Parathyroid adenoma (tissue), 2 donors: ENCODE measurements at regions not wholly inside any gene's neighbourhood (a gene's known extent, or its start where the extent isn't known, plus 50 kb on each side); places are given as distances from the start of the nearest gene placed in this dataset.

ENCODE experiments used
- H2AFZ ChIP-seq: fragments of 300-600 bp; sonication (generic); one replicate; pipeline ENCODE4 v1.7.0; 2017; ENCODE audit warnings: antibody characterized with exemption, mild to moderate bottlenecking
- H3K27ac ChIP-seq: fragments of 300-600 bp; sonication (generic); one replicate; pipeline ENCODE4 v1.7.0; 2017
- H3K27me3 ChIP-seq: fragments of 300-600 bp; sonication (generic); one replicate; pipeline ENCODE4 v1.7.0; 2017; ENCODE audit warnings: low read length; ENCODE audit not compliant: control insufficient read depth, insufficient read depth
- H3K36me3 ChIP-seq: fragments of 300-600 bp; sonication (generic); one replicate; pipeline ENCODE4 v1.7.0; 2017; ENCODE audit warnings: low read length; ENCODE audit not compliant: control insufficient read depth, insufficient read depth
- H3K4me1 ChIP-seq: fragments of 300-600 bp; sonication (generic); one replicate; pipeline ENCODE4 v1.7.0; 2017; ENCODE audit warnings: control low read depth
- H3K4me2 ChIP-seq: fragments of 300-600 bp; sonication (generic); one replicate; pipeline ENCODE4 v1.7.0; 2017; ENCODE audit warnings: low read length
- H3K4me3 ChIP-seq: fragments of 300-600 bp; sonication (generic); one replicate; pipeline ENCODE4 v1.7.0; 2017; ENCODE audit warnings: low read depth, low read length
- H3K79me2 ChIP-seq: fragments of 300-600 bp; sonication (generic); one replicate; pipeline ENCODE4 v1.7.0; 2017; ENCODE audit warnings: control low read depth
- H3K9ac ChIP-seq: fragments of 300-600 bp; sonication (generic); one replicate; pipeline ENCODE4 v1.7.0; 2017; ENCODE audit warnings: mild to moderate bottlenecking
- H3K9me3 ChIP-seq: fragments of 300-600 bp; sonication (generic); one replicate; pipeline ENCODE4 v1.7.0; 2017; ENCODE audit warnings: low read length; ENCODE audit not compliant: control insufficient read depth
- TF ChIP-seq, protein P1 (sequence below): fragments of 300-600 bp; sonication (generic); IDR thresholded peaks from one replicate; pipeline ENCODE4 v1.7.0; 2017; ENCODE audit warnings: antibody characterized with exemption, mild to moderate bottlenecking
- donor health status: primary hyperparathyroidism.

DNA sequence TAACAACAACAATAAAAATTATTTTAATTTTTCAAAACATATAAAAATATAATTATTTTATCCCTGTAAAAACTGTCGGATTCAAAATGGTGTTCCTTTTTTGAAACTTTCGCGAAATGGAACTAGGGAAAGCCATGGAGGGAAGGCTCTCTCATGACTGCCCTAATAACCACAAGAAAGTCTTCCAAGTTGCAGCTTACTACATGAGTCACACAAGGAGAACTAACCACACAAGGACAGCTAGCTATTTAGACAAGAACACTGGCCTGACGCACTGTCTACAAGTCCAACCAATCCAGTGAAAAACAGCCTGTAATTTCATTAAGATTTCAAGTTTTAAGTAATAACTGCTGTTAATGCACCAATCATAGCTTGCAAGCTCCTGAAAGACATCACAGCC, 319.2 kb upstream of the PCDH9 start:
- Histone ChIP-seq H3K27ac (no peak overlapping the region), H3K4me1 (no peaks in the 10 kb centered on the region), H3K79me2 (no peaks in the 10 kb centered on the region), H3K9ac (no peak overlapping the region), H3K36me3 (no peaks in the 10 kb centered on the region), H3K9me3 (no peaks in the 10 kb centered on the region), H3K4me3 (no peak overlapping the region), H3K4me2 (no peak overlapping the region), H3K27me3 (no peaks in the 10 kb centered on the region), H2AFZ (no peak overlapping the region)
- TF ChIP-seq, protein P1, sequence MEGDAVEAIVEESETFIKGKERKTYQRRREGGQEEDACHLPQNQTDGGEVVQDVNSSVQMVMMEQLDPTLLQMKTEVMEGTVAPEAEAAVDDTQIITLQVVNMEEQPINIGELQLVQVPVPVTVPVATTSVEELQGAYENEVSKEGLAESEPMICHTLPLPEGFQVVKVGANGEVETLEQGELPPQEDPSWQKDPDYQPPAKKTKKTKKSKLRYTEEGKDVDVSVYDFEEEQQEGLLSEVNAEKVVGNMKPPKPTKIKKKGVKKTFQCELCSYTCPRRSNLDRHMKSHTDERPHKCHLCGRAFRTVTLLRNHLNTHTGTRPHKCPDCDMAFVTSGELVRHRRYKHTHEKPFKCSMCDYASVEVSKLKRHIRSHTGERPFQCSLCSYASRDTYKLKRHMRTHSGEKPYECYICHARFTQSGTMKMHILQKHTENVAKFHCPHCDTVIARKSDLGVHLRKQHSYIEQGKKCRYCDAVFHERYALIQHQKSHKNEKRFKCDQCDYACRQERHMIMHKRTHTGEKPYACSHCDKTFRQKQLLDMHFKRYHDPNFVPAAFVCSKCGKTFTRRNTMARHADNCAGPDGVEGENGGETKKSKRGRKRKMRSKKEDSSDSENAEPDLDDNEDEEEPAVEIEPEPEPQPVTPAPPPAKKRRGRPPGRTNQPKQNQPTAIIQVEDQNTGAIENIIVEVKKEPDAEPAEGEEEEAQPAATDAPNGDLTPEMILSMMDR: no peak

DNA sequence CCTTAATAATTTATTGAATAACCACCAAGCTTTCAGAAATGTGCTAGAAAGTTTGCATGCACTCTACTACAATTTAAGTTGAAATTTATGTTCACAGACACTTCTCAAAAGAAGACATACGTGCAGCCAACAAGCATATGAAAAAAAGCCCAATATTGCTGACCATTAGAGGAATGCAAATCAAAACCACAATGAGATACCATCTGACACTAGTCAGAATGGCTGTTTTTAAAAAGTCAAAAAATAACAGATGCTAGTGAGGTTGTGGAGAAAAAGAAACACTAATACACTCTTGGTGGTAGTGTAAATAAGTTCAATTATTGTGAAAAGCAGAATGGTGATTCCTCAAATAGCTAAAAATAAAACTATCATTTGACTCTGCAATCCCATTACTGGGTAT, 308.8 kb upstream of the PCDH9 start:
- TF ChIP-seq, protein P1: no peak

DNA sequence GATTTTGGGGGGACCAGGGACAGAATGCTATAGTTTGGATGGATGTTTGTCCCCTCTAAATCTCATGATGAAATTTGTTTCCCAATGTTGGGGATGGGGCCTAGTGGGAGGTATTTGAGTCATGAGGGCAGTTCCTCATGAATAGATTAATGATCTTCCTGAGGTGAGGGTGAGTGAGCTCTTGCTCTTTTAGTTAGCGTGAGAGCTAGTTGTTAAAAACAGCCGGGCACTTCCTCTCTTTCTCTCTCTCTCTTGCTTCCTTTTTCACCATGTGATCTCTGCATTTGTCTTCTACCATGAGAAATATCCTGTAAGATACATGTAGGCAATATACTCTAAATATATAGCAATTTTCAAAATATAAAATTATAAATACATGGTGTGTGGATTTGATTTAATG, 290.8 kb upstream of the PCDH9 start:
- Histone ChIP-seq H3K9me3 (no peaks in the 10 kb centered on the region), H3K4me3 (no peak overlapping the region), H3K4me2 (no peak overlapping the region), H2AFZ (no peak overlapping the region), H3K27ac (no peak overlapping the region), H3K9ac (no peak overlapping the region), H3K79me2 (no peaks in the 10 kb centered on the region), H3K27me3 (no peaks in the 10 kb centered on the region), H3K36me3 (no peaks in the 10 kb centered on the region), H3K4me1 (no peaks in the 10 kb centered on the region)
- TF ChIP-seq, protein P1: no peak

More for the DNA sequence above, 308.8 kb upstream of the PCDH9 start:
- Histone ChIP-seq H3K4me2 (no peak overlapping the region), H3K27ac (no peak overlapping the region), H3K36me3 (no peaks in the 10 kb centered on the region), H3K4me3 (no peak overlapping the region), H3K27me3 (no peaks in the 10 kb centered on the region), H3K9ac (no peak overlapping the region), H2AFZ (no peak overlapping the region), H3K79me2 (no peaks in the 10 kb centered on the region), H3K4me1 (no peaks in the 10 kb centered on the region), H3K9me3 (no peaks in the 10 kb centered on the region)

DNA sequence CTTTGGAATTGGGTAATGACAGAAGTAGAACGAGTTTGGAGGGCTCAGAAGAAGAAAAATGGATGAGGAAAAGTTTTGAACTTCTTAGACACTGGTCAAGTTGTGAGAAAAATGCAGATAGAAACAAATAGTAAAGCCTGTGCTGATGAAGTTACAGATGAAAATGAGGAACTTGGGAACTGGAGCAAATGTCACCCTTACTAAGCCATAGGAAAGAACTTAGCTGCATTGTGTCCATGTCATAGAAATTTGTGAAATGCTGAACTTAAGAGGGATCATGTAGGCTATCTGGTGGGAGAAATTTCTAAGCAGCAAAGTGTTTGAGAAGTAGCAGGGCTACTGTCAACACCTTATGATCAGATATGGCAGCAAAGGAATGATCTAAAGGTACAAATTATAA, 289.2 kb upstream of the PCDH9 start:
- H3K4me3 ChIP-seq: no peak overlapping the region
- H3K9me3 ChIP-seq: no peaks in the 10 kb centered on the region
- TF ChIP-seq, protein P1: no peak
- no peaks in the 10 kb centered on the region for H3K27me3 ChIP-seq
- H3K4me2 ChIP-seq: no peak overlapping the region
- no peak overlapping the region for H3K9ac ChIP-seq
- no peak overlapping the region for H3K27ac ChIP-seq
- no peaks in the 10 kb centered on the region for H3K36me3 ChIP-seq
- H3K4me1 ChIP-seq: no peaks in the 10 kb centered on the region
- H2AFZ ChIP-seq: no peak overlapping the region
- H3K79me2 ChIP-seq: no peaks in the 10 kb centered on the region

DNA sequence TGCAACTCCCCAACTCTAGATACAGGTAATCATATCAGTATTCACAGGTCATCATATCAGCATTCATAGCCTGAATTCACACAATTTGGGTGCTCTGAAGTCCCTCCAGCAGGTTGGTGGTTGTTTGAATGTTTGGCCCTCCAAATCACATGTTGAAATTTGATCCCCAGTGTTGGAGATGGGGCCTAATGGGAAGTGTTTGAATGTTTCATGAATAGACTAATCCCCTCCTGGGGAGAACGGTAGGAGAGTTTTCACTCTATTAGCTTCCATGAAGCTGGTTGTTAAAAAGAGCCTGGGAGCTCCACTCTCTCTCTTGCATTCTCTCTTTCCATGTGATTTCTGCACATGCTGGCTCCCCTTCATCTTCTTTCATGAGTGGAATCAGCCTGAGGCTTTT, 288.6 kb upstream of the PCDH9 start:
- Histone ChIP-seq H3K9me3 (no peaks in the 10 kb centered on the region), H3K4me2 (no peak overlapping the region), H3K9ac (no peak overlapping the region), H3K27me3 (no peaks in the 10 kb centered on the region), H2AFZ (no peak overlapping the region), H3K4me1 (no peaks in the 10 kb centered on the region), H3K79me2 (no peaks in the 10 kb centered on the region), H3K36me3 (no peaks in the 10 kb centered on the region), H3K27ac (no peak overlapping the region), H3K4me3 (no peak overlapping the region)
- TF ChIP-seq, protein P1: no peak
